ENCODE measurements at regions not wholly inside any gene's neighbourhood (a gene's known extent, or its start where the extent isn't known, plus 50 kb on each side); places are given as distances from the start of the nearest gene placed in this dataset.
"Not testable (repeated sequence)": the region's sequence is repeated elsewhere in the genome, so short reads cannot be mapped to it uniquely, and the experiment has no call there.

DNA sequence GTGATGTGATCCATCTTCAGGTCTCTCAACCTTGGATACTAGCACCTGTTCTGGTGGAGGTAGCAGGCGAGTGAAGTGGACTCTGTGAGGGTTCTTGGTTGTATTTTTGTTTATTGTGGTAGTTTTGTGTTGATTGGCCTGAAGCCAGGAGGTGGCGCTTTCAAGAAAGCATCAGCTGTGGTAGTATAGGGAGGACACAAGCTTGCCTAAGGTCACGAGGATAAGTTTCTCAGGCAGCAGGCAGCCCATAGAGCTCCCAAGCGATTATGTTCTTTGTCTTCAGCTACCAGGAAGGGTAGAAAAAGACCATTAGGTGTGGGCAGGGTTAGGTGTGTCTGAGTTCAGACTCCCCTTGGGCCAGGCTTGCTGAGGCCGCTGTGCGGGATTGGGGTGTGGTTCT, 290.8 kb upstream of the TGIF2LY start:
- in situ Hi-C loops (cut with HindIII; ENCODE audit: low pct_unique_long_range_greater_than_20kb, low sequenced_read_pairs), result not testable (repeated sequence)

DNA sequence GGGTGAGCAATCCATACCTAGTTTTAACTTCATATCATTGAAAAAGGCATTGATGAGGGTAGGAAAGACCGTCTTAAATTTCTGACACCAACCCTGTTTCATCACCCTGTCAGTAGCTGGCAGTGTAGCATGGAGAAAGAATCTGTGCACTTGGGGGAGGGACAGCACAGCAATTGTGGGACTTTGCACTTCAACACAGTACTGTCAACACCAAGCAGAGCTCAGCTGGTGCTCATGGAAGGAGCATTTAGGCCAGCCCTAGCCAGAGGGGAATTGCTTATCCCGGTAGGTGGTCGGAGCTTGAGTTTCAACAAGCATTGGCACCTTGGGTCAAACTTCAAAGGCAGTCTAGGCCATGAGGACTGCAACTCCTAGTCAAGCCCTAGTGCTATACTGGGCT, 281.6 kb upstream of the TGIF2LY start:
- DNase-seq (ENCODE audit: low read depth); in situ Hi-C loops (cut with HindIII; ENCODE audit: low pct_unique_long_range_greater_than_20kb, low sequenced_read_pairs): not testable (repeated sequence)

More for the DNA sequence above, 290.8 kb upstream of the TGIF2LY start:
- DNase-seq (ENCODE audit: low read depth), result not testable (repeated sequence)

GRCh38 chrY:3319988-3320387, 258.9 kb upstream of the TGIF2LY start:
- in situ Hi-C loops (cut with HindIII; ENCODE audit: low pct_unique_long_range_greater_than_20kb, low sequenced_read_pairs); DNase-seq (ENCODE audit: low read depth): not testable (repeated sequence)

DNA sequence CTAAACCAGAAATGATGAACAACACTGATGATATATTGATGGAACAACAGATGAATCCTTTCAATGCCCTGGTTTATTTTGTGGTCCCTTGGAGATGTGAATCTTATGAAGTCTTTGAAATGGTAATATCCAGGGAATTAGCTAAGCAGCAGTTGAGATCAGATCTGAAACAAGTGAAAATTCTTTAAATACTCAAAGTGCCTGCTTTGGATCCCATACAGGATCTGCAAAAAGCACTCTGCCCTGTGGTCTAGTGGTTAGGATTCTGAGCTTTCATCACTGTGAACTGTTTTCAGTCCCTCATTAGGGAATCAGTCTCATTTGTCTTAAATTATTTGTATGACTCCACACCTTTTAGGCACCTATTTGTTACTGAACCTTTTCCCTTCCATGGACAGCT, 211.3 kb upstream of the TGIF2LY start:
- DNase-seq (ENCODE audit: low read depth); in situ Hi-C loops (cut with HindIII; ENCODE audit: low pct_unique_long_range_greater_than_20kb, low sequenced_read_pairs): not testable (repeated sequence)

GRCh38 chrY:3368459-3368858, 210.4 kb upstream of the TGIF2LY start:
- in situ Hi-C loops (cut with HindIII; ENCODE audit: low pct_unique_long_range_greater_than_20kb, low sequenced_read_pairs); DNase-seq (ENCODE audit: low read depth): not testable (repeated sequence)

GRCh38 chrY:3391508-3391907, 187.4 kb upstream of the TGIF2LY start:
- in situ Hi-C loops (cut with HindIII; ENCODE audit: low pct_unique_long_range_greater_than_20kb, low sequenced_read_pairs); DNase-seq (ENCODE audit: low read depth): not testable (repeated sequence)

DNA sequence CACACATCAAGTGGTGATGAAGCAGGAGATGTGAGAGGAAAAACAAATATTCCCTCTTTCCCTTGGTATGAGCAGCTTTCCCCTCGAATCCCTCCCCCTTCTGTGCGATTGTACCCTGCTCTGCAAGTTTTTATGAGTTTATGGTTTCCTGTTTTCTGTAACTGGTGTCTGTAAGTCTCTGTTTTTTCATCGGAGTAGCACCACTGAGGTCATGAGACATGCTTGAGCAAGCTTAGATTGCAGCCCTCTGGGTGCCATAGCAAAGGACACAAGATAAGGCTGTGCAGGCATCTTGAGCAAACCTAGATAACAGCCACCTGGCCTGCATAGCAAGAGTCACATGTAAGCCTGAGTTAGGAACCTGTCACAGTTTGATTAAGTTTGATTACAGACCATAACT, 174.6 kb upstream of the TGIF2LY start:
- in situ Hi-C loops (cut with HindIII; ENCODE audit: low pct_unique_long_range_greater_than_20kb, low sequenced_read_pairs); DNase-seq (ENCODE audit: low read depth): not testable (repeated sequence)

GRCh38 chrY:3405585-3405984, 173.3 kb upstream of the TGIF2LY start:
- DNase-seq (ENCODE audit: low read depth); in situ Hi-C loops (cut with HindIII; ENCODE audit: low pct_unique_long_range_greater_than_20kb, low sequenced_read_pairs): not testable (repeated sequence)

DNA sequence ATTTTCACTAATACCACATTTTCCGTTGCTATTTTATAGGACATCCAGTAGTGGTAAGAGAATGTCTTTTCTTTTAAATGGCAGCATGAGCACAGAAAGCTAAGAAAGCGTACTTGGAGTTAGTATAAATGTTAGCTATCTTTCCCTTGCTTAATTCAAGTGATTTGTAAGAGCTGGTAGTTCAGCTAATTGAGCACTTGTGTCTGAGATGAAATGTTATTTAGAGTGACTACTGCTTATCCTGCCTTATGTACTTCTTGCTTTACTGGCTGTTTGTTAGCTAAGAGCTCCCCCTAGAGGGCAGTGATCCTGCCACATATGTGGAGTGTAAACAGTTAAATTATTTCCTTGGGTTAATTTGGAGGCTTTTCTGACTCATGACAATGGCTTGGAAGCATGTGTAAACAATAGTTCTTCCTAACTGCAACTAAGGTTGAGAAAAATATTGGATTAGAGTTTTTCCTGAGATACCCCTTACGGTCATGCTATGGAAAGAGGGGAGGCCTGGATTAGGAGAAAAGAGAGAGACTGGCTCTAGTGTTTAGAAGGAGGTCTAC, 171.9 kb upstream of the TGIF2LY start:
- DNase-seq (ENCODE audit: low read depth); in situ Hi-C loops (cut with HindIII; ENCODE audit: low pct_unique_long_range_greater_than_20kb, low sequenced_read_pairs): not testable (repeated sequence)

GRCh38 chrY:3410322-3410892, 168.5 kb upstream of the TGIF2LY start:
- DNase-seq (ENCODE audit: low read depth); in situ Hi-C loops (cut with HindIII; ENCODE audit: low pct_unique_long_range_greater_than_20kb, low sequenced_read_pairs): not testable (repeated sequence)

Measured in Caki2 (cell line).